ENCODE measurements at regions not wholly inside any gene's neighbourhood (a gene's known extent, or its start where the extent isn't known, plus 50 kb on each side); places are given as distances from the start of the nearest gene placed in this dataset.
A peak's percentile ranks its signal among the peaks of the same experiment; 100 is the strongest.

DNA sequence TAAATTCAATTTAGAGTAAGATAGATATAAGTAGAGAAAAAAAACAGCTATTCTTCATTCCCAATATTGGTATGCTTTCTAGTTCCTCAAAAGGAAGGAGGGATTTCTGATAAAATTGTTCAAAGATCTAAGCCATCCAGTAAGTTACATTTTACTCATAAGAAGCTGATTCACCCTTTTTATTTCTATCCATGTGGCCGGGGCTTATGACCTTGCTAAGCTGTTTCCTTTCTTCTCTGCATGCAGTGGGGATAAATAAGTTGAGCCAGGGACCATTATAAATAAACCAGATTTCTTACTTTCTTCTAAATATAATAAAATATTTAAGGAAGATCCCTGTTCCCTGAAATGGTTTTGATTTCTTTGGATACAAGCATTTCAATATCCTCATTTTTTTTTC lies 502.3 kb downstream of the PDHA2 start:
- no peak for TF ChIP-seq CTCF (conservative IDR thresholded peaks at IDR 0.05)
- no peak overlapping the region for H3K27ac ChIP-seq

- no peak overlapping the region for H3K27ac ChIP-seq
- TF ChIP-seq CTCF (conservative IDR thresholded peaks at IDR 0.05): no peak
Observed at GRCh38 chr4:96342790-96343455, 503.0 kb downstream of the PDHA2 start.

DNA sequence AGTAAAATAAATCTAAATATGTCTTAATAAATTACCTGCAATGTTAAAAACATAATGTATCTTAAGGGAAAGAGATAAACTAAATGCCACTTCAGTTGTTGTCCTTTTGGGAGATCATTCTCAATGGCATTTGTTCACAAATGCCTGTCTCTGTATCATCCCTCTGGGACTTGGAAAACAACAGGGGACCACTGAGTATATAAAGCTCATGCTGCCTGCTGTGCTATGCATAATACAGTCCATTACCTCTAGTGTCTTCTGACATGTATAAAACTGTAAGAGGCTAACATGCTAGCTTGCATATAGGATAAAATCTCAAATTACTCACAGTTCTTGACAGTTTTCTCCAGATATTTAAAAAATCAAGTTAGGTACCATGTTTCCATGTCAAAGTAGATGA lies 503.9 kb downstream of the PDHA2 start:
- H3K27ac ChIP-seq: no peak overlapping the region
- no peak for TF ChIP-seq CTCF (conservative IDR thresholded peaks at IDR 0.05)

GRCh38 chr4:96347582-96347981 lies 507.7 kb downstream of the PDHA2 start:
- no peak overlapping the region for H3K27ac ChIP-seq
- TF ChIP-seq CTCF (conservative IDR thresholded peaks at IDR 0.05): no peak

DNA sequence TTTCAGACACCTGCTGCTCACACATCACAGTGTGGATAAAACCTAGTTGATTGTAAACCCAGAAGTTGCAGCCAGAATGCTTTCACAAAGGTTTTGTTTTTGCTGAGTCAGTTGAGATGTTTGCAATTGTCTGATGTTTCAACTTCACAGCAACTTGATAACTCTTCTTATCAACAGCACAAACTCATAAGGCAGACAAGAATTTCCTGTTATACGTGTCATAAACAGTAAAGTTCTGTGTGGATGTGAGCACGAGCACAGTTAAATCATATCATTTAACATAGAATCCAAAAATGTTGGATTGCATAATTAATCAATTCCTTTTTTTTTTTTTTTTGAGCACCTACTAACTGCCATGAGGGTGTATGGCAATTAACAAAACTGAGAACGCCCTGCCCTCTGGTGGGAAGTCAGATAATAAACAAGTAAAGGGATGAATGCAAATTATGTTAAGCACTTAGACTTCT lies 512.2 kb downstream of the PDHA2 start:
- peak; percentile 63 for TF ChIP-seq CTCF (conservative IDR thresholded peaks at IDR 0.05)
- peak overlapping the region; percentile 61 for H3K27ac ChIP-seq

DNA sequence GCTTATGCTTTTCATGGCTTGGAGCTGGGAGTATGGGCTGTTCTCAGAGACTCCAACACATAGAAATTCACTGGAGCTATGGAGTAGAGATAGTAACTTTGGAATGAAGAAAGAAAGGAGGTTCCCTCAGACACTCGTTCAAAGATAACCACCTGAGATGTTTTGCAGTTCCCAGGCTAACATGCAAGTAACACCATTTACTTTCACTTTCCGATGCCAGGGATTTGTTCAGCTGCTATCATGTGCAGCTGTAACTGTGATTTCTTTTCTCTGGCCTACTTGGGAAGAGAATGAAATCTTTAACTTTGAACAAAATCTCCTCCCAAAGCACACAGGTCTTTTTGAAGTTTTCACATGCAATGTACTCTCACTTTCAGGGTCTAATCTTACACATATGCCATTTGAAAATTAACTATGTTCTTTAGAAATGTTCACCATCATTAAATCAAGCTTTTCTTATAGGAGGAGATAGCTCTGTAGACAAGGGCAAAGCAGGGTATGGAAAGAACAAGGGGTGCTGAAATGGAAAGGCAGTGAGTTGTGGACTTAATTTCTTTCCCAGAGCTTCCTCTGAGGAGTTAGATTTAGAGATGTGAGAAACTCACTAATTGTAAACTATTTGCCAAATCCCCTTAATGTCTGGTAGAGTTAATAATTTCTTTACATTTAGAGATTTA lies 514.3 kb downstream of the PDHA2 start:
- TF ChIP-seq CTCF (conservative IDR thresholded peaks at IDR 0.05): no peak
- H3K27ac ChIP-seq: peak overlapping the region; percentile 37; the same call in 1 of the 2 replicates

DNA sequence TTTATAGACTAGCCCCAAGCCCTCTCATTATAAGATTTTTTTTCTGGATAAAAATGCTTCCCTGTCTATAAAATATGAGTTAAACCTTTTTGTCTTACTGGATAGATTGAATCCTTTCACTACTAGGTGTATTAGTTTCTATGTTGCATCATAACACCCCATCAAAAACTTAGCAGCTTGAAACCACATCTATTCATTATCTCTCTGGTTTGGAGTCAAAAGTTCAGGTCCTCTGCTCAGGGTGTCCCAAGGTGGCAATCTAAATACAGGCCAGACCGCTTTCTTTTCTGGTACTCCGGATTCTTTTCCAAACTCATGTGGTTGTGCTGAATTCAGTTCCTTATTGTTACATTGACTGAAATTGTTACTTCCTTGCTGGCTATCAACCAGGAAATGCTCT lies 515.5 kb downstream of the PDHA2 start:
- no peak overlapping the region for H3K27ac ChIP-seq
- TF ChIP-seq CTCF (conservative IDR thresholded peaks at IDR 0.05): no peak
